H1 (cell line): ENCODE measurements at regions not wholly inside any gene's neighbourhood (a gene's known extent, or its start where the extent isn't known, plus 50 kb on each side); places are given as distances from the start of the nearest gene placed in this dataset.

Experiments
- CEBPB ChIP-seq: IDR thresholded peaks from 2 replicates; pipeline ENCODE4 v1.6.1; 2012; ENCODE audit warnings: low read depth, low read length
- CHD2 ChIP-seq: IDR thresholded peaks from 2 replicates; pipeline ENCODE4 v1.6.1; 2012; ENCODE audit warnings: low read length, improper control_type of control experiment
- GABPA ChIP-seq: IDR thresholded peaks from 2 replicates; pipeline ENCODE4 v1.6.1; 2011; ENCODE audit warnings: mild to moderate bottlenecking, low read length, moderate library complexity, borderline replicate concordance; ENCODE audit not compliant: insufficient read depth
- PHF8 ChIP-seq: fragments of 200-600 bp; sonication (generic); conservative IDR thresholded peaks from 2 replicates; pipeline ENCODE4 v1.7.1; 2012; ENCODE audit warnings: low read depth, mild to moderate bottlenecking, inconsistent platforms, low read length, moderate library complexity
- POLR2A ChIP-seq, 2 experiments: IDR thresholded peaks; 1 replicate in 1 of 2; 2 replicates in 1 of 2; pipeline ENCODE4 v1.6.1; 2011; ENCODE audit warnings: low read depth in 2 of 2, low read length in 2 of 2, mild to moderate bottlenecking in 2 of 2; ENCODE audit errors: control extremely low read depth in 1 of 2
- POLR2AphosphoS5 ChIP-seq: IDR thresholded peaks from 2 replicates; pipeline ENCODE4 v1.6.1; 2011; ENCODE audit warnings: low read depth, low read length
- SIN3A ChIP-seq, 2 experiments: IDR thresholded peaks in 1 of 2; conservative IDR thresholded peaks in 1 of 2; 2 replicates each; pipeline ENCODE4 v1.6.1; 2011 to 2012; ENCODE audit warnings: low read length in 2 of 2, improper control_type of control experiment in 1 of 2, low read depth in 1 of 2, mild to moderate bottlenecking in 1 of 2
- ZNF274 ChIP-seq: IDR thresholded peaks from 2 replicates; pipeline ENCODE4 v1.7.0; 2012; ENCODE audit warnings: low read length, borderline replicate concordance; ENCODE audit errors: extremely low read depth
- TF ChIP-seq, protein P1 (sequence below), 3 experiments: IDR thresholded peaks; 1 replicate in 2 of 3; 2 replicates in 1 of 3; pipeline versions ENCODE4 v1.5.1 to v1.6.1; 2011; ENCODE audit warnings: low read length in 3 of 3, mild to moderate bottlenecking in 3 of 3, inconsistent platforms in 2 of 3, low read depth in 1 of 3, moderate library complexity in 1 of 3; ENCODE audit not compliant: insufficient read depth in 1 of 3; ENCODE audit errors: control extremely low read depth in 1 of 3
- TF ChIP-seq, protein P2 (sequence below): IDR thresholded peaks from 2 replicates; pipeline ENCODE4 v1.6.1; 2012; ENCODE audit warnings: low read length, inconsistent platforms

DNA sequence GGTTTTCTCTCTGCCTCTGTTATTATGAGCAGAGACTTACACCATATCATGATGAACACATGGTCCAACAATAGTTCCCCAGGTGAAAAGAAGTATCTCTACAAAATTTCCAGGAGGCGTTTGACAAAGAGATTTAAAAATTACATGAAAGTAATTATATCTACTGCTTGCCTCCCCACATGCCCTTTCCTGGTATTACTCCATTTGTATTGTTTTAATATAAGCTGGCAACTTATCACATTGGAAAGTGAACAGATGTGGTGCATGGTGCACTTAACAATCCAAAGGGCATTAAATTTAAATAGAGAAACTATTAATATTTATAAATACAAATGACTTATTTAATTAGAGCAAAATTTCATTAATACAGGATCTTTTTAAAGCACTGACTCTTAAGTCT is 638.2 kb downstream of the ANKRD7 start:
- no peak for TF ChIP-seq POLR2A (IDR thresholded peaks at IDR 0.05; ENCODE audit: control extremely low read depth in 1 of 2, low read depth in 2 of 2, low read length in 2 of 2)
- TF ChIP-seq GABPA, result no peak
- TF ChIP-seq, protein P1, sequence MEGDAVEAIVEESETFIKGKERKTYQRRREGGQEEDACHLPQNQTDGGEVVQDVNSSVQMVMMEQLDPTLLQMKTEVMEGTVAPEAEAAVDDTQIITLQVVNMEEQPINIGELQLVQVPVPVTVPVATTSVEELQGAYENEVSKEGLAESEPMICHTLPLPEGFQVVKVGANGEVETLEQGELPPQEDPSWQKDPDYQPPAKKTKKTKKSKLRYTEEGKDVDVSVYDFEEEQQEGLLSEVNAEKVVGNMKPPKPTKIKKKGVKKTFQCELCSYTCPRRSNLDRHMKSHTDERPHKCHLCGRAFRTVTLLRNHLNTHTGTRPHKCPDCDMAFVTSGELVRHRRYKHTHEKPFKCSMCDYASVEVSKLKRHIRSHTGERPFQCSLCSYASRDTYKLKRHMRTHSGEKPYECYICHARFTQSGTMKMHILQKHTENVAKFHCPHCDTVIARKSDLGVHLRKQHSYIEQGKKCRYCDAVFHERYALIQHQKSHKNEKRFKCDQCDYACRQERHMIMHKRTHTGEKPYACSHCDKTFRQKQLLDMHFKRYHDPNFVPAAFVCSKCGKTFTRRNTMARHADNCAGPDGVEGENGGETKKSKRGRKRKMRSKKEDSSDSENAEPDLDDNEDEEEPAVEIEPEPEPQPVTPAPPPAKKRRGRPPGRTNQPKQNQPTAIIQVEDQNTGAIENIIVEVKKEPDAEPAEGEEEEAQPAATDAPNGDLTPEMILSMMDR (IDR thresholded peaks at IDR 0.05; ENCODE audit: control extremely low read depth in 1 of 3, insufficient read depth in 1 of 3, low read depth in 1 of 3, low read length in 3 of 3), result no peak
- no peak for TF ChIP-seq SIN3A (conservative IDR thresholded peaks at IDR 0.05 in 1 of 2, IDR thresholded peaks at IDR 0.05 in 1 of 2; ENCODE audit: low read depth in 1 of 2, low read length in 2 of 2)
- no peak for TF ChIP-seq CEBPB
- TF ChIP-seq POLR2AphosphoS5, result no peak
- TF ChIP-seq, protein P2, sequence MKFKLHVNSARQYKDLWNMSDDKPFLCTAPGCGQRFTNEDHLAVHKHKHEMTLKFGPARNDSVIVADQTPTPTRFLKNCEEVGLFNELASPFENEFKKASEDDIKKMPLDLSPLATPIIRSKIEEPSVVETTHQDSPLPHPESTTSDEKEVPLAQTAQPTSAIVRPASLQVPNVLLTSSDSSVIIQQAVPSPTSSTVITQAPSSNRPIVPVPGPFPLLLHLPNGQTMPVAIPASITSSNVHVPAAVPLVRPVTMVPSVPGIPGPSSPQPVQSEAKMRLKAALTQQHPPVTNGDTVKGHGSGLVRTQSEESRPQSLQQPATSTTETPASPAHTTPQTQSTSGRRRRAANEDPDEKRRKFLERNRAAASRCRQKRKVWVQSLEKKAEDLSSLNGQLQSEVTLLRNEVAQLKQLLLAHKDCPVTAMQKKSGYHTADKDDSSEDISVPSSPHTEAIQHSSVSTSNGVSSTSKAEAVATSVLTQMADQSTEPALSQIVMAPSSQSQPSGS, result no peak
- TF ChIP-seq ZNF274, result no peak
- no peak for TF ChIP-seq PHF8
- no peak for TF ChIP-seq CHD2
